GM18519 (cell line): ENCODE measurements at regions not wholly inside any gene's neighbourhood (a gene's known extent, or its start where the extent isn't known, plus 50 kb on each side); places are given as distances from the start of the nearest gene placed in this dataset.
A peak's percentile ranks its signal among the peaks of the same experiment; 100 is the strongest.
"Not testable (repeated sequence)": the region's sequence is repeated elsewhere in the genome, so short reads cannot be mapped to it uniquely, and the experiment has no call there.

Experiments
- ATAC-seq: cut with Tn5 transposase; IDR thresholded peaks from one replicate; pipeline ENCODE4 v1.9.1; 2021; ENCODE audit warnings: mild to moderate bottlenecking, moderate library complexity; ENCODE audit not compliant: unreplicated experiment, low FRiP score

DNA sequence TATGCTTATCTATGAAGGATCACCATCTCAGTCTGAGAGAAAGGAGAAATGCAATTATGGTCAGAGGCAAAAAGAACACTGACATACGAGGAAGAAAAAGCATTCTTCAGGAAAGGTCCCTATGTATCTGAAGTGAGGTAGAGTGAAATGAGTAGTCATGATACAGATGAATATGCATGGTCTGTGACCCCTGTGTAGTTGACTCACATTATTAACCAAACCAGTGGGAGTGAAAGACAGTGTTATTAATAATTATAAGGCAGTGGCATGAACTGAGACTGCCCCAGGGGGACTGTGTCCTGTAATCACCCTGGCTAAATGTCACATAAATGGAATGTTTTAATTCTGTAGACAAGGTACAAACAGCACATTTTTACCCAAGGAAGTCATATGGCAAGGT, 1320.2 kb upstream of the PCDH9 start:
- no peak for ATAC-seq

DNA sequence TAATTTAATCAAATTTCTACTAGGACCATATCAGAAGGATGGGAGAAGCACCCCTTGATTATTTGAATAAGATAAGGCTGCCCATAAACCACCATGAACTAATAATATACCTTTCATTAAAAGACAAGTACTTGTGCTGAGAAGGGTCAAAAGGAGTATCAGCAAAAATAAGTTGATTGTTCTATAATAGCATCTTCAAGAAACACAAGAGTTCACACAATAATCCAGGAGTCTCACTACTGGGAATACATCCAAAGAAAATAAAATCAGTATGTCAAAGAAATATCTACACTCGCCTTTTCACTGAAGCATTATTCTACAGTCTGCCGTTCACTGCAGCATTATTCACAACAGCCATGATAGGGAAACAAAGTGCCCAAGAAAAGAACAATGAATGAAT, 1310.1 kb upstream of the PCDH9 start:
- ATAC-seq = no peak

DNA sequence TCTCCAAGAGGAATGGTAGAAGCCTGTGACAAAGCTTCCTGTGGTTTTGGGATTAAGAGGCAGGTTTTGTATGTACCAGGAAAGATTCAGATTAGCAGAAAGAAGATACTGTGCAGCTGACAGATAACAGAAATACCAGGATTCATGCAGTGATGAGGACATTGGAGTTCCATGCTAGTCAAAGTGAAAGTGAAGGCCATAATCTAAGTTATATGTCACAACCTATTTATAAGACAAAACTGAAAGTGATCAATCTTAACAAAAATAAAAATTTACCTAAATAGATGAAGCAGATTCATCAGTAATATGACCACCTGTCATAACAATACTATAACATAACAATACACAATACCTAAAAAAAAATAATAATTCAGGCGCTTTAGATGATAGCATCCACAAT, 1305.2 kb upstream of the PCDH9 start:
- peak; percentile 84 for ATAC-seq

DNA sequence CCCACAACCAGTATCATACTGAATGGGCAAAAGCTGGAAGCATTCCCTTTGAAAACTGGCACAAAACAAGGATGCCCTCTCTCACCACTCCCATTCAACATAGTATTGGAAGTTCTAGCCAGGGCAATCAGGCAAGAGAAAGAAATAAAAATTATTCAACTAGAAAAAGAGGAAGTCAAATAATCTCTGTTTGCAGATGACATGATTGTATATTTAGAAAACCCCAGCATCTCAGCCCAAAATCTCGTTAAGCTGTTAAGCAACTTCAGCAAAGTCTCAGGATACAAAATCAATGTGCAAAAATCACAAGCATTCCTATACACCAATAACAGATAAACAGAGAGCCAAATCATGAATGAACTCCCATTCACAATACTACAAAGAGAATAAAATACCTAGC, 1297.0 kb upstream of the PCDH9 start:
- not testable (repeated sequence) for ATAC-seq

DNA sequence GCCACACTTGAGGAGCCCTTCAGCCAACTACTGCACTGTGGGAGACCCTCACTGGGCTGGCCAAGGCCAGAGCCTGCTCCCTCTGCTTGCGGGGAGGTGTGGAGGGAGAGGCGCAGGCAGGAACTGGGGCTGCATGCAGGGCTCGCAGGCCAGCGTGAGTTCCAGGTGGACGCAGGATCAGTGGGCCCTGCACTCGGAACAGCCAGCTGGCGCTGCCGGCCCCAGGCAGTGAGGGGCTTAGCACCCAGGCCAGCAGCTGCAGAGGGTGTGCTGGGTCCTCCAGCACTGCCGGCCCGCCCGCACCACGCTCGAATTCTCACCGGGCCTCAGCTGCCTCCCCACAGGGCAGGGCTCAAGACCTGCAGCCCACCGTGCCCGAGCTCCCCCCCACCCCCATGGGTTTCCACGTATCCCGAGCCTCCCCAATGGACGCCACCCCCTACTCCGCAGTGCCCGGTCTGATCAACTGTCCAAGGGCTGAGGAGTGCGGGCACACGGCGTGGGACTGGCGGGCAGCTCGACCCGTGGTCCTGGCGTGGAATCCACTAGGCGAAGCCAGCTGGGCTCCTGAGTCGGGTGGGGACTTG, 1293.8 kb upstream of the PCDH9 start:
- ATAC-seq = no peak

DNA sequence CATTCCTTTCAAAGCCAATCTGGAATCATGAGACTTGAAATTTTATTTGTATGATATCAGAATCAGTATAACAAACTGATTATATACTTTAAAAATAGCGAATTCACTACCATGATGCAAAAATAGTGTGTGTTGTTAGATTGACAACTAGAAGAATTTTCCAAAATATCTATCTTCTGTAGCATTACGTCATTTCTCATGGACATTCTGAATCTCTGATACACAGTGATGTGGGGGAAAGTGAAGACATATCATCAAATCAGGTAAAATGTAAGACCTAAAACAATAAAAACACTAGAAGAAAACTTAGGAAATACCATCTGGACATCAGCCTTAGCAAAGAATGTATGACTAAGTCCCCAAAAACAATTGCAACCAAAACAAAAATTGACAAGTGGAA, 1292.0 kb upstream of the PCDH9 start:
- no peak for ATAC-seq

DNA sequence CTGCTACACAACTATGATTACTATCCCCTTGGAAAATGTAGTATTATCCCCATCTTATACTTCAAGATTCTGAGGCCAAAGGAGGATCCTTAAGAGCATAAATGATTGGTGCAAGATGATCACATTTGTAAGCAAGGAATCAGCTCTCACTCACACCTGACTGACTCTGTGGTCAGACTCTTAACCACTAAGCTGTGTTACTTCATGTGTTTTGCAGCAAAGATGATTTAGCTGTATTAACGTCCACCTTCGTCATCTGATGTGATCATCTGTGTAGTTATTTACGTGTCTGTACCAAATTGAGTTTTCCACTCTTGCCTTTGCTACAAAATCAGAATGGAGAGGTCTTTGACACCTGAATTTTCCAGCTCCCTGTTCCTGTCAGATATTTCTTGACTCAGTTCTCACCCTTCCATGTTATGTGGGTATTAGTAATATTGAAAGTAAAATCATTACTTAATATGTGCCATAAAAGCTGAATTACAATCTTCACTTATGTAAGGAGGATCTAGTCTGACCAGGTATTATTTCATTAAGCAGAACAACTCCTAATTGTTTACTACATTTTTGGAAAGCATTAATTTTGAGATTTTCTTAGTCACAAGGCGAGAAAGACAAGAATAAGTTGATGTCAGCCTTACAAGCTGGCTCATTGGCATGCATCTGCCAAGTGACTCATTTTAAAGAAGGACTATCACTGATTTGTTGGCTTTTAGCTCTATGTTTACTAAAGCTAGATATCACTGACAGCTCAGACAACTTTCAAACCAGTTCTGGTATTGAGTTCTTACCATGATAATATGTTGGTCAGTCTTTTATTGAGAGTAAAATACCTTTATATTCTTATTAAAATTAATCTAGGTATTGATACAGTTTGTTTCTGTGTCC, 1279.8 kb upstream of the PCDH9 start:
- ATAC-seq = no peak

DNA sequence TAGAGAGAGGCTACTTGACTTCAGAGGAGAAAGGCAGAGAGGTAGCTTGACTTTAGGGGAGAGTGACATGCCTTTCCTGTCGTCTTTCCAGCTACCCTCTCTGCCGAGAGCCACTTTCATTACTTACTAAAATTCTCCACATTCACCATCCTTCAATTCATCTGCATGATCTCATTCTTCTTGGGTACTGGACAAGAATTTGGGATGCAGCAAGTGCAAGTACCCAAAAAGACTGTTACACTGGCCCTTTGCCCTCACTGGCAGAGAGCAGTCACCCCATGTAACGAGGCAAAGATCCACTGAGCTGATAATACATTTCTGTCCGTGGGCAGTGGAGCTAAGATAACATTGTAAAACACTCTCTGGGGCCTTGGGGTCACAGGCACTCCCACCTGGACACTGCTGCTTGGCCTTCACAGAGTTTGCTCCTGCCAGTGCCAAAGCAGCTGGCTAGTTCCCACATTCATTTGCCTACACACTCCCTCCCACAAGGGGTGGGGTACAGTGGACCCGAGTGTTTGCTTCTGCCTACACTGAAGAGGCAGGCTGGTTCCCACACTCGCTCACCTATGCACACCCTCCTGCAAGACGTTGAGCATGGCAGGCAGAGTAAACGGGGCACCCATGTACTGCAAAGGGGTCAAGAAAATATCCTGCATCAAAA, 1276.9 kb upstream of the PCDH9 start:
- ATAC-seq = no peak

DNA sequence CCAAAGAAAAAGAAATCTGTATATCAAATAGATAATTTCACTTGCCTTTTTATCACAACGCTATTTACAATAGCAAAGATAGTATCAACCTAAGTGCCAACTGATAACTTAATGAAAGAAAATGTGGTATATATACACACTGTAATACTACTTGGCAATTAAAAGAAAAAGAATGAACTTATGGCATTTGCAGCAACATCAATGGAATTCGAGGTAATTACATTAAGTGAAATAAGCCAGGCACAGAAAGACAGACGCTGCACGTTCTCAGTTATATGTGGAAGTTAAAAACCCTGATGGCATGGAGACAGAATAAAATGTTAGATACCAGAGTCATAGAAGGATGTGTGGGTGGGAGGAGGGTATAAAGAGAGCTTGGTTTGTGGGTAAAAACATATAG, 1260.5 kb upstream of the PCDH9 start:
- ATAC-seq = no peak

DNA sequence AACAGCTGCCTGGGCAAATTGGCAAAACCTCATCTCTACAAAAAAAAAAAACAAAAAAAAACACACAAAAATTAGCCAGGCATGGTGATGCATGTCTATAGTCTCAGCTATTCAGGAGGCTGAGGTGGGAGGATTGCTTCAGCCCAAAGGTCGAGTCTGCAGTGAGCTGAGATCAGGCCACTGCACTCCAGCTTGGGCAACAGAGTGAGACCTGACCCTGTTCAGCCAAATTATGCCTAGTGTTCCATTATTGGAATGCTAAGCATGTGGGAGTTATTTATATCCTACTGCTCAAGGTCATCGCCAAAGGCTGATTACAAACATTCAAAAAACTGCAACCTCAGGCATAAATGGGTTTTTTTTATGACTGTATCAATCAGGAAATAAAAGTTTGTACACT, 1251.0 kb upstream of the PCDH9 start:
- no peak for ATAC-seq

DNA sequence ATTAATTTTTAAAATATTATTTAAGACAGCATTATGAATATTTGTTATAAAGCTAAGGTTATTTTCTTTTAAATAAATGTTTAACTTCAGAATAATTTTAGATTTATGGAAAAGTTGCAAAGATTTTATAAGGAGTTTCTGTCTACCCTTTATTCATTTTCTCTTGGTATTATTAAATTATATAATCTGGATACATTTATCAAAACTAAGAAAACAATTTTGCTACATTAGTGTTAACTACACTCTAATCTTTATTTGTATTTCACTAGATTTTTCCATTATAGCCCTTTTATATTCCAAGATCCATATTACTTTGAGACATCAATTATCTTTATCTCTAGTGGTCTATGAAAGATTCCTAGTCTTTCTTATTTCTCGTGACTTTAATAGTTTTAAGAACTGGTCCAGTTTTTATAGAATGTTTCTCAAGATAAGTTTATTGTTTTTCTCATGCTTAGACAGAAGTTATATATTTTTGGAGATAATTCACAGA, 1243.7 kb upstream of the PCDH9 start:
- ATAC-seq = no peak

DNA sequence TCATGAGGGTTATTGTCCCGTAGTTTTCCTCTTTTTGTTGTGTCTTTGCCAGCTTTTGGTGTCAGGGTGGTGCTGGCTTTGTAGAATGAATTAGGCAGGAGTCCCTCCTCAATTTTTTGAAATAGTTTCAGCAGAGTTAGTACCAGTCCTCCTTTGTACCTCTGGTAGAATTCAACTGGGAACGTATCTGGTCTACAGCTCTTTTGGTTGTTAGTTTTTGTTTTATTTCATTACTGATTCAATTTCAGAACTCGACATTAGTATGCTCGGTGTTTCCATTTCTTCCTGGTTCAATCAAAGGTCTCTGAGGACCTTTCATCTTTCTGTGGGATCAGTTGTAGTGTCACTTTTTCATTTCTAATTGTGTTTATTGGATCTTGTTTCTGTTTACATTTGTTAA, 1237.0 kb upstream of the PCDH9 start:
- peak; percentile 43 for ATAC-seq

DNA sequence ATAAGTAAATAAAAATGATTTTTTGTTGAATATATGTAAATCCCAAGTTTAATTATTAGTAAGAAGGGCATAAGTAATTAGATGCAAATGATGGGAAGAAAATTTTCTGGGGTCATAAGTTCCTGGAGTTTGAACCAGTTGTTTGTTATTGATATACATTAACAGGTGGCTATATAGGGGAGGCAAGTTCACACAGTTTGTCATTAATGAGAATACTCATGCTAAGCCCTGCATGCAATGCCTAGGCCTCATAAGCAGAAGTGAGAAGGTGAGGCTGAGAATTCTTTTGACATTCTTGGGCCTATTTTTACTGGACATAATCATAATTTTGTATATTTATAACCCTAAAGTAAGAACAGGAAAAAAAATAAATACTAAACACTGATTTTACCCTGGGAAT, 1210.7 kb upstream of the PCDH9 start:
- ATAC-seq = no peak

DNA sequence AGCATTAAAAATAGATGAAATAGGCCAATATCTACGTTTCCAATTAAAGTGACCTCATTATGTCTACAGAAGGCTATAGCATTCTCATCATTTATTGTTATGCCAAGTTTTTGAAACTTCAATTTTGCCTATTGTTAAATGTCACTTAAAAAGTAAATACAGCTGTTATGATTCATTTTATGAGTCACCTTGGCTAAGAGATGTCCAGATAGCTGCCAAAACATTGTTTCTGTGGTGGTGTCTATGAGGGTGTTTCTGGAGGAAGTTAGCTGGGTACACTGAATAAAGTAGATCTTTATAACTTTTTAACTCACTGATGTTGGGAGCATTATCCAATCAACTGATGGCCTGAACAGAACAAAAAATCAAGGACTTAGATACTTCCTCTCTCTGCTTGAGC, 1209.7 kb upstream of the PCDH9 start:
- ATAC-seq = no peak

DNA sequence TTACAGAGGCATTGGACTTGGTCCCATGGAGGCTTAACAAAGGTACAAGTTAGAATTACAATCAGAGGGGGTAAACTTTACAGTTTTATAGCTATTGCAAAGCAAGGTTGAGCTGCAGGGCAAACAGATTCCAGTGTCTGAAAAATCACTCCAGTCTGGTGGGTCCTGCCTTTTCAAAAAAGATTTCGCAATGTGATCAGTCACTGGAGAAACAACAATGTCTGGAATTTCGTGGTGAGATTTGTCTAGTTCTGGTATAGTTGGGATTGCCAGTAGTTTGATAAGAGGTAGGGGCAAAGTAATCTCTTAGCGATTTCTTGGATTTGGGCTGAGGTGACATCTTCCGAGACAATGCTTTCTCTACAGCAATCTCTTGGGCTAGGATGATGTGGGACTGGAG, 1198.2 kb upstream of the PCDH9 start:
- ATAC-seq = no peak

DNA sequence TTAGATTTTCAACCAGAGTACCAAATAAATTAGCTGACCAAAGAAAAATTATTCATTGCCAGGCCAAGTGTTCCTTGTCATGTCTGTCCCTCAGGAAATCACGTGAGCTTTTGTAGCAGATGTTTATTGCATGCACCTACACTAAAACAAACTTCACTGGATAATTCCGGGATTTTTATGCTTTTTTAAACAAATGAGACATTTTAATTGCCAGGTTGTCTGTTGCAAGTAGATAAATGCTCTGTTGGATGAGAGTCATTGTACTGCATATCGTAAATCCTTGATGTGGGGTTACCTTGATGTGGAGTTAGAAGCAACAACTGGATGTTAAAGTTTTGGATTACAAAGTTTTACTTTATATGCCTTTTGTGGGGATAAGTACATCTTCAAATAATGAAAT, 1187.7 kb upstream of the PCDH9 start:
- no peak for ATAC-seq

DNA sequence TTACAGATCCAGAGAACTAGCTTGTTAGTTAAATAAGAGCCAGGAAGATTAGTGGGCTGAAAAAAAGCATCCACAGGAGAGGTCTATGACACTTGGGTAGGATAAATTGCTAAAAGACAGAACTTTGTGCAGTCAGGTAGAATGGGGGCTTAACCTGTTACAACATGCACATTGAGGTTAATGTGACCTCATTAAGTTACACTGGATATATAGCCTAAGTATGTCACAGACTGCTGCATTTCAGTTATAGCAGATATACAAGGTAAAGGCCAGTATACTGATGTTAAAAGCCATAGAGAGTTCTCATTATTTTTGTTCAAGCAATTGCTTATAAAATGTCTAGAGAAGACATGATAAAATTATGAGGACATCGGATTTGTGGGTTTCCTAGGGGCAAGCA, 1179.9 kb upstream of the PCDH9 start:
- ATAC-seq = no peak

DNA sequence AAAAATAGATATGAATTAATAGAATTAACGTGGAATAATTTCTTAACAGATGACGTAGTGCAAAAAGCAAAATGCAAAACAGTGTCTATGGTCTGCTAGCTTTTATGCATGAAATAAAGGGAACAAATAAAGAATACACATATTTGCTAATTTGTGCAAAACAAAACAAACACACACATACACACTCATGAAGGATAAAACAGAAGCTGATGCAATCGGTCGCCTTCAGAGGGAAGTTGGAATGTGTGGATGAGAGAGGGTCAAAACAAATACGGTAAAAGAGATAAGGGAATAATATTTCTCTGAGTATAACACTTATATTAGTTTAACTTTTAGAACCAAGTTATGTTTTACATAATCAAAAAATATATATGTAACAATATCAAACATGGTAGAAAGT, 1160.9 kb upstream of the PCDH9 start:
- ATAC-seq = no peak

DNA sequence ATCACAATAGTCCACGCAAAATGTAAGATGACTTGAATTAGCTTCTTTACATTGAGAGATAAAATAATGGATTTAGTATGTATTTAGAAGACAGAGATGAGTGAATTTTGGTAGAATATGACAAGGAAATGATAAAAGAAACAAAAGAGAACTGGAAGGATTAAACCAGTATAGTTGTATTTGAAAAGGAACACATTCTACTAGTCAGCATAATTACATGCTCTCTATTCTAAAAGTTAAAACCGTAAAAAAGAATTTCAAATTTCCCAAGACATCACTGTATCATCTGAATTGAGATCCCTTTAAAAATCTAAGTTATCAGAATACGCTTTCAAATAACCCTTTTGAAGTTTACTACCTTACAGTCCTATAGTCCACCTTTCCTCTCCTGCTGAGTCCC, 1156.7 kb upstream of the PCDH9 start:
- ATAC-seq = no peak

DNA sequence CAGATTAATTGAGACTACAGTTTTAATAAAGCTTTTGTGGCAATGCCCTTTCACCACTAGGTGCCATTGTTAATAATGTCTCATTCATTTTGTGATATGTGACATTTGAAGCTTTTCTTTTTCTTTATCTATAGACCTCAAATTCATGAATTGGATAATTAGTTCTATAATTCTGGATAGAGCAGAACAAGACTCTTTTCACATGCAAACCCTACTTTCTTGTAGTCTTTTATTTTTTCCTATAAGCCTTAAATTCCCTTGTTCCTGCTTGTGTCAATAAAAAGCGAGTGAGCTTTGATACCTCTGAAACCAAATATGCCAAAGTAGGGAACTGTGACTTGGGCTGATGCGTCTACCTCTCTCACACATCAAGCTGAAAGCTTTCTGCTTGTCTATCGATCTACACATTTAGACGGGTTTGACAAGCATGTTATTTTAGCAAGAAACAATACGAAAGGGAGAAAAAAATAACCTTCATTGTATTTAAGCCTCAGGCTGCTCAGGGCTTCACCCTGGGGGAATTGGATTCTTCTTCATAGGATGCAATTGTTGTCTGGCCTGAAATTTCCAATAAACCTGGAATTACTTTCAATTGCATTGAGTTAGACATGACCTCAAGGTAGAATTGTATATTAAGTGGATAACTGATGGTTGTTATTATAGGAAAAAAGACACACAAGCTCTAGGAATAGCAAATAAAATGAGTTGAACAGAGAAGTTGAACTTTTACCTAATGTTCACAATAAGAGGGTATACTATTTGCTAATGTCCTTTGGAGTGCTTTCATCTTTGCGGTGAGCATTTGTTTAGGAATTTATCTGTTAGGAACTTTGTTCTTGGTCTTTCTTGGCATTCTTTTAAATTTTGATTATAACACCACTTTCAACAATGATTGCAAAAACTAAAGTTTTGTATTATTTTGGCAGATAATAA, 1150.2 kb upstream of the PCDH9 start:
- no peak for ATAC-seq

DNA sequence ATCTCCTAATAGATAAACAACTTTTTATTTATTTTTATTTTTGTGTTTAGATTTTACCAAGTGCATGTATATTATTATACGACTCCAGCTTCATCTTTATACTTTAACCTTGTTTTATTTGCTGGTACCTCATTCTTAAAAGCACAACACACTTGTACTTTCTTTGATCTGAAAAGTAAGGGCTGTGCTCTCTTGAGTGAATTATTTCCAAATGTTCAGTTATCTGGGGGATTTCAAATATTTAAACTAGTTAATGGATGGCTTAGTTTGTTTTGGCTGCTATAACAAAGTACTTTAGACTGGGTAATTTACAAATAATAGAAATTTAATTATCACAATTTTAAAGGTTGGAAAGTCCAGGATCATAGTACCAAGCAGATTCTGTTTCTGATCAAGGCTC, 1148.2 kb upstream of the PCDH9 start:
- no peak for ATAC-seq
